ENCODE measurements at regions not wholly inside any gene's neighbourhood (a gene's known extent, or its start where the extent isn't known, plus 50 kb on each side); places are given as distances from the start of the nearest gene placed in this dataset.
"Not testable (repeated sequence)": the region's sequence is repeated elsewhere in the genome, so short reads cannot be mapped to it uniquely, and the experiment has no call there.

- no peaks in the 10 kb centered on the region for H3K36me3 Mint-ChIP-seq (ENCODE audit: low read depth)
- peaks cover 5% of the 10 kb centered on the region for H3K27me3 Mint-ChIP-seq
- no peak for ATAC-seq (replicated peaks)
- H3K27ac Mint-ChIP-seq = no peak overlapping the region
- H3K9me3 Mint-ChIP-seq = no peaks in the 10 kb centered on the region
- H3K4me3 Mint-ChIP-seq = no peak overlapping the region
- no peaks in the 10 kb centered on the region for H3K4me1 Mint-ChIP-seq
Observed at GRCh38 chr5:62934319-62934718, 355.7 kb downstream of the LRRC70 start.

DNA sequence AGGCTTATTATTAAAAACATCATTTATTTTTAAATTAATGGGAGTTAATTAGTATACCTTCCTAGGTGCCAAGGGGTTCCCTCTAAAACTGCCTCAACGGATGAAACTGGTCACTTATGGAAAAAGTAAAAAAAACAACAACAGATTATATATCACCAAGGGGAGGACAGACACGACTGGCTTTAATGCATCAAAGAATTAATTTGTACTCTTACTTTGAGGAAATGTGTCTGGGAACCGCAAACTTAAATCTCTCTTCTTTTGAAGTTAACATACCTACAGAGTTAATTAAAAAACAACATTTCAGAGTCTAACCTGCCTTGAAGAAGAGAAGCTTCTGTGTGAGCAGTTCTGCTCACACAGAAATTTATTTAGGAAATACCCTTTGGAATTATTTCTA, 354.6 kb downstream of the LRRC70 start:
- no peaks in the 10 kb centered on the region for H3K36me3 Mint-ChIP-seq (ENCODE audit: low read depth)
- no peak overlapping the region for H3K4me3 Mint-ChIP-seq
- no peak for ATAC-seq (replicated peaks)
- no peaks in the 10 kb centered on the region for H3K4me1 Mint-ChIP-seq
- no peaks in the 10 kb centered on the region for H3K9me3 Mint-ChIP-seq
- H3K27me3 Mint-ChIP-seq = peaks cover 5% of the 10 kb centered on the region
- H3K27ac Mint-ChIP-seq = no peak overlapping the region

GRCh38 chr5:62931153-62931950, 352.7 kb downstream of the LRRC70 start:
- no peaks in the 10 kb centered on the region for H3K9me3 Mint-ChIP-seq
- H3K4me1 Mint-ChIP-seq = no peaks in the 10 kb centered on the region
- no peaks in the 10 kb centered on the region for H3K36me3 Mint-ChIP-seq (ENCODE audit: low read depth)
- H3K27ac Mint-ChIP-seq = no peak overlapping the region
- no peak for ATAC-seq (replicated peaks)
- H3K4me3 Mint-ChIP-seq = no peak overlapping the region
- peaks cover 5% of the 10 kb centered on the region for H3K27me3 Mint-ChIP-seq

DNA sequence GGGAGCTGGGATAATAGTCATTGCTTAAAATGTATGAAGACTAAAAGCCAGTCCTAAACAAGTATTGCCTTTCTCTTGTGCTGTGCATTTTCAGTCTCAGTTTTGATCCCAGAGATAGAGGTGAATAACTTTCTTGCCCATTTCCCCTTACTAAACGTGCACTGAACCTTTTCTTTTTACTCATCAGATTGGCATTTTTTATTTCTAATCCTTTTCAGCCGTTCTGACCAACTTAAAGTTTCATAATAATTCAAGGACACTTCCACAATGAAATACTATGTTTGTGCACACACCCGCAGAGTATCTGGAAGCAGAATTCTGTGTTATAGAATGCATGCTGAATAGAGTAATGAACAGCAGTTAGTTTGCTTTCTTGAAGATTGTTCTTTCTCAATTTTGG, 343.6 kb downstream of the LRRC70 start:
- H3K27ac Mint-ChIP-seq = no peak overlapping the region
- H3K4me1 Mint-ChIP-seq = no peaks in the 10 kb centered on the region
- H3K4me3 Mint-ChIP-seq = no peak overlapping the region
- peaks cover 5% of the 10 kb centered on the region for H3K9me3 Mint-ChIP-seq
- no peak for ATAC-seq (replicated peaks)
- H3K36me3 Mint-ChIP-seq (ENCODE audit: low read depth) = no peaks in the 10 kb centered on the region
- H3K27me3 Mint-ChIP-seq = peaks cover 2% of the 10 kb centered on the region

GRCh38 chr5:62920856-62921255, 342.2 kb downstream of the LRRC70 start:
- Mint-ChIP-seq H3K4me3 (no peak overlapping the region), H3K36me3 (ENCODE audit: low read depth) (no peaks in the 10 kb centered on the region), H3K4me1 (no peaks in the 10 kb centered on the region), H3K9me3 (peaks cover 12% of the 10 kb centered on the region), H3K27ac (no peak overlapping the region), H3K27me3 (peaks cover 14% of the 10 kb centered on the region)
- no peak for ATAC-seq (replicated peaks)

DNA sequence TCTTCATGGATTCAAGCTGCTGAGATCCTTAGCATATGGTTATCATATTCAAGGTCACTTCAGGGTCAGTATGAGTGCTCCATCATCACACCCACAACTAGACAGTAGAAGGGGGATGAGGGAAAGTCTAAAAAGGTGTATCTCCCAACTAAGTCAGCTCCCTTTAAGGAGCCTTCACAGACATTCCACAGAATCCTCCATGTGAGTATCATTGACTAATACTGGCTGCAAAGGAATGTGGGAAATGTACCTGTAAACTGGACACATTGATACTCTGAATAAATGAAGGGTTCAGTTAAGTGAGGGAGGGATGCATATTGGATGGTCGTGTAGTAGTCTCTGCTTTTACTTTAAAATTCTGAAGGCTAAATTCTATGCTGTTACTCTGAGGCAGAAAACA, 330.7 kb downstream of the LRRC70 start:
- H3K4me3 Mint-ChIP-seq = no peak overlapping the region
- no peak overlapping the region for H3K27ac Mint-ChIP-seq
- H3K36me3 Mint-ChIP-seq (ENCODE audit: low read depth) = no peaks in the 10 kb centered on the region
- ATAC-seq (replicated peaks) = no peak
- H3K9me3 Mint-ChIP-seq = peaks cover 4% of the 10 kb centered on the region
- H3K4me1 Mint-ChIP-seq = no peaks in the 10 kb centered on the region
- H3K27me3 Mint-ChIP-seq = no peaks in the 10 kb centered on the region

GRCh38 chr5:62902126-62902525, 323.5 kb downstream of the LRRC70 start:
- peaks cover 3% of the 10 kb centered on the region for H3K27me3 Mint-ChIP-seq
- H3K4me1 Mint-ChIP-seq = no peaks in the 10 kb centered on the region
- H3K27ac Mint-ChIP-seq = no peak overlapping the region
- H3K9me3 Mint-ChIP-seq = no peaks in the 10 kb centered on the region
- no peak for ATAC-seq (replicated peaks)
- H3K4me3 Mint-ChIP-seq = no peak overlapping the region
- no peaks in the 10 kb centered on the region for H3K36me3 Mint-ChIP-seq (ENCODE audit: low read depth)

- no peaks in the 10 kb centered on the region for H3K36me3 Mint-ChIP-seq (ENCODE audit: low read depth)
- no peaks in the 10 kb centered on the region for H3K4me1 Mint-ChIP-seq
- no peaks in the 10 kb centered on the region for H3K9me3 Mint-ChIP-seq
- H3K27ac Mint-ChIP-seq = no peak overlapping the region
- ATAC-seq (replicated peaks) = no peak
- peaks cover 3% of the 10 kb centered on the region for H3K27me3 Mint-ChIP-seq
- no peak overlapping the region for H3K4me3 Mint-ChIP-seq
Observed at GRCh38 chr5:62900976-62901375, 322.4 kb downstream of the LRRC70 start.

GRCh38 chr5:62896121-62896893, 317.7 kb downstream of the LRRC70 start:
- Mint-ChIP-seq H3K27ac (no peak overlapping the region), H3K4me1 (no peaks in the 10 kb centered on the region), H3K27me3 (peaks cover 3% of the 10 kb centered on the region), H3K36me3 (ENCODE audit: low read depth) (no peaks in the 10 kb centered on the region), H3K9me3 (no peaks in the 10 kb centered on the region), H3K4me3 (no peak overlapping the region)
- no peak for ATAC-seq (replicated peaks)

- H3K9me3 Mint-ChIP-seq = peaks cover 4% of the 10 kb centered on the region
- H3K27me3 Mint-ChIP-seq = peaks cover 6% of the 10 kb centered on the region
- ATAC-seq (replicated peaks) = no peak
- no peaks in the 10 kb centered on the region for H3K36me3 Mint-ChIP-seq (ENCODE audit: low read depth)
- no peak overlapping the region for H3K4me3 Mint-ChIP-seq
- H3K4me1 Mint-ChIP-seq = no peaks in the 10 kb centered on the region
- H3K27ac Mint-ChIP-seq = no peak overlapping the region
Observed at GRCh38 chr5:62886603-62887315, 308.1 kb downstream of the LRRC70 start.

DNA sequence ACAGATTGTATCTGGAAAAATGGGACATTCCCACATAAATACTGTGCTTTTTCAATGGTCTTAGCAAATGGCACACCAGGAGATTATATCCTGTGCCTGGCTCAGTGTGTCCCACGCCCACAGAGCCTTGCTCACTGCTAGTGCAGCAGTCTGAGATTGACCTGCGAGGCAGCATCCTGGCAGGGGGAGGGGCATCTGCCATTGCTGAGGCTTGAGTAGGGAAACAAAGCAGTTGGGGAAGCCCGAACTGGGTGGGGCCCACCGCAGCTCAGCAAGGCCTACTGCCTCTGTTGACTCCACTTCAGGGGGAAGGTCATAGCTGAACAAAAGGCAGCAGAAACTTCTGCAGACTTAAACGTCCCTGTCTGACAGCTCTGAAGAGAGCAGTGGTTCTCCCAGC, 258.7 kb downstream of the LRRC70 start:
- H3K27me3 Mint-ChIP-seq; H3K4me1 Mint-ChIP-seq; ATAC-seq (replicated peaks): not testable (repeated sequence)

GRCh38 chr5:62829604-62829986, 251.0 kb downstream of the LRRC70 start:
- ATAC-seq (replicated peaks) = no peak

More for the DNA sequence above, 258.7 kb downstream of the LRRC70 start:
- H3K27ac Mint-ChIP-seq; H3K36me3 Mint-ChIP-seq (ENCODE audit: low read depth); H3K4me3 Mint-ChIP-seq: not testable (repeated sequence)
- peaks cover 15% of the 10 kb centered on the region for H3K9me3 Mint-ChIP-seq

GRCh38 chr5:62828742-62829603, 250.4 kb downstream of the LRRC70 start:
- no peak for ATAC-seq (replicated peaks)

More at GRCh38 chr5:62829604-62829986, 251.0 kb downstream of the LRRC70 start:
- H3K9me3 Mint-ChIP-seq = peaks cover 3% of the 10 kb centered on the region
- no peaks in the 10 kb centered on the region for H3K4me1 Mint-ChIP-seq
- no peak overlapping the region for H3K27ac Mint-ChIP-seq
- H3K4me3 Mint-ChIP-seq = no peak overlapping the region
- H3K27me3 Mint-ChIP-seq = peaks cover 4% of the 10 kb centered on the region
- H3K36me3 Mint-ChIP-seq (ENCODE audit: low read depth) = no peaks in the 10 kb centered on the region

DNA sequence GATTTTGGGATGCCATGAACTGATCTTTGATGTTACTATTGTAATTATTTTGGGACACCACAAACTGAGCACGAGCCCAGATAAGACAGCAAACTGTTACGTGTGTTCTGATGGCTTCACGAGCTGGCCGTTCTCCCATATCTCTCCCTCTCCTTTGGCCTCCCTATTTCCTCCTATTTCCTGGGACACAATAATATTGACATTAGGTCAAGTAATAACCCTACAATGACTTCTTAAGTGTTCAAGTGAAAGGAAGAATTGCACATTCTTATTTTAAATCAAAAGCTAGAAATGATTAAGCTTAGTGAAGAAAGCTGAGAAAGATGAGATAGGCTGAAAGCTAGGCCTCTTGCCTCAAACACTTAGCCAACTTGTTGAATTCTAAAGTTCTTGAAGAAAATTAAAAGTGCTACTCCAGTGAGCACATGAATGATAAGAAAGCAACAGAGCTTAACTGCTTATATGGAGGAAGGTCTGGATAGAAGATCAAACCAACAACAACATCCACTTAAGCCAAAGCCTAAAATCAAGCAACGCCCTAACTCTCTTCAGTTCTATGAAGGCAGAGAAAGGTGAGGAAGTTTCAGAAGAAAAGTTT, 247.1 kb downstream of the LRRC70 start:
- Mint-ChIP-seq H3K4me1 (no peaks in the 10 kb centered on the region), H3K27me3 (peaks cover 4% of the 10 kb centered on the region), H3K27ac (no peak overlapping the region), H3K4me3 (no peak overlapping the region), H3K9me3 (no peaks in the 10 kb centered on the region), H3K36me3 (ENCODE audit: low read depth) (no peaks in the 10 kb centered on the region)
- ATAC-seq (replicated peaks) = no peak

More at GRCh38 chr5:62828742-62829603, 250.4 kb downstream of the LRRC70 start:
- no peaks in the 10 kb centered on the region for H3K4me1 Mint-ChIP-seq
- H3K9me3 Mint-ChIP-seq = no peaks in the 10 kb centered on the region
- H3K27ac Mint-ChIP-seq = no peak overlapping the region
- H3K27me3 Mint-ChIP-seq = peaks cover 4% of the 10 kb centered on the region
- no peak overlapping the region for H3K4me3 Mint-ChIP-seq
- H3K36me3 Mint-ChIP-seq (ENCODE audit: low read depth) = no peaks in the 10 kb centered on the region

All from activated T-helper 17 cell treated with anti-CD3 and anti-CD28 coated beads, Interleukin-2, amount 50 U/mL, for 72 hours (primary cell).